Frontal cortex (tissue), 3 donors: ENCODE measurements at regions not wholly inside any gene's neighbourhood (a gene's known extent, or its start where the extent isn't known, plus 50 kb on each side); places are given as distances from the start of the nearest gene placed in this dataset.
"Not testable (repeated sequence)": the region's sequence is repeated elsewhere in the genome, so short reads cannot be mapped to it uniquely, and the experiment has no call there.

Source experiments
- DNase-seq, 2 donors: peaks; one replicate each; pipeline ENCODE4 v3.0.0; 2012; ENCODE audit warnings: low spot score in 2 of 2
- FAIRE-seq: peaks from 2 replicates; lab custom pipeline; 2012; peaks lifted over from hg19 to GRCh38; lab: Jason Lieb, UNC
- donor health status: control.
- donor health status: control.
- donor health status: control.

DNA sequence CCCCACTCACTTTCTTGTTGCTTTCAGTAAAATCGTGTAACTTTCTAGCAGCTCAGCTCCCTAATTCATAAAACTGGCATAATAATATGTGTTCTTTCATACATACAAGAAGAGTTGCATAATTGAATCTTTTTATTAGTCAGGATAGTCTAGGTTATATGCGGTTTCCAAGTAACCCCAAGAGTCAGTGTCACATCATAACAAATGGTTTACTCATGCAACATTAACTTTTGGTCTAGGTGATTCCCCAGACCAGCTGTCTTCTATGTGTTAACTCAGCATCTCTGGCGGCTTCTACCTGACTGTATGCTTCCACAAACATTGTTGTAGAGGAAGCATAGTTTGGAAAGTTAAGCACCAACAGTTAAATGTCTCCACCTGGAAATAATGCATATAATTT, 1000.4 kb downstream of the CDH11 start:
- DNase-seq (no peak), FAIRE-seq (no peak)

DNA sequence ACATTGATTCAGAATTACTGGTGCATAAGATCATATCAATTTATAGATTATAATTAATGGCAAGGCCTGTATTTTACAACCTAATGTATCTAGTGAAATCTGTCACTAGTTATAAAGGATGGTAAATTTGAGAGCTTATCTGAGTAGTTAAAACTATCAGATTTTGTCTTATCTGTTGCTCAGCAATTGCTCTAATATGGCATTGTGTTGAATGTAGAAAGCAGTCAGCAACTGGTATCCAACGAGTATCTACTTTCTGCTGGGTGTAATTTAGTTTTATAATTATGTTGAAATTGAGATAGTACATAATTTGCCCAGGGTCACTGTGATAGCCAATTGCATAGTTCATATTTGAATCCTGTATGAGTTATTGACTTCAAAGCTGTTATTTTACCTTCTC, 1005.7 kb downstream of the CDH11 start:
- FAIRE-seq (peak; percentile 8), DNase-seq (no peak)

DNA sequence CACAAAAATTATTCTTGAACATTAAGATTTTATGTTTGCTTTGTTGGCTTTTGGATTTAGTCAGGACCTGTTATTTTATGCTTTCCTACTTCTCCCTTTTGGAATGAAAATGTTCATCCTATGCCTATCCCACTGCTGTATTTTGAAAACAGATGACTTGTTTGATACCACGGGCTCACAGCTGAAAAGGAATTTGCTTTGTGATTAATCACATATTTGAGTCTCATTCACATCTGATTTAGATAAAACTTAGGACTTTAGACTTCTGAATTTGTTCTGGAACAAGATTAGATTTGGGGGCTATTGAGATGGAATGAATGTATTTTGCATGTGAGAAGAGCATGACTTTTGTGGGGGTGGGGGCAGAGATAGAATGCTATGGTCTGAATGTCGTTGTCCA, 1012.6 kb downstream of the CDH11 start:
- FAIRE-seq = no peak
- DNase-seq = no peak

DNA sequence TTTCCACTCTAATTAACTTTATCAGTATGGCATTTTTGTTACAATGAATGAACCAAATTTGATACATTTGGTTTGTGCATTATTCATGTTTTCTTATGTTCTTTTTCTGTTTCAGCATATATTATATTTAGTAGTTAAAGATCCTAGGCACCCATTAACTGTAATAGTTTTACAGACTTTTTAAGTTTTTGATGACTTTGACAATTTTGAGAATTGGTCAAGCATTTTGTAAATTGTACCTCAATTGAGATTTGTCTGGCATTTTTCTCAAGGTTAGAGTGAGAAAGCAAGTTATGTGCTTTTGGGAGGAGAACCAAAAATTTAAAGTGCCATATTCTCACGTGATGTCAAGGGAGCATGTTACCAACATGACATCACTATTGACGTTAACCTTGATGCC, 1019.2 kb downstream of the CDH11 start:
- no peak for DNase-seq
- FAIRE-seq = no peak

DNA sequence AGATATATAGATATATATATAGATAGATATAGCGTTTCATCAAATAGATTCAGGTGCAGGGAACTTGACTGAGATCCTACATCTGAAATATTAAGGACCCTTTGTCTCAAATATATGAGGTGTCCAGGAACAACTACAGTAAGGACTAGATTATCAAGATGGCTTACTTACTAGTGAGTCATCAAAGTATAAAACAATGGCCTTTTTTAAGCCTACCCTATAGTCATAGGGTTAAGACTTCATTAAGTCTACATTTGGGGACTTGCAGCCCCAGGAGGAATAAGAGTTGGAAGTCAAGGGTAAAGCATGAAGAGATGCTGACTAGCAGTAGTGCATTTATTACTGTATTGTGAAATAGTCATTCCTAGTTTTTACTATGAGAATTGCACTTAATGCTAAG, 1023.4 kb downstream of the CDH11 start:
- FAIRE-seq (no peak), DNase-seq (no peak)

DNA sequence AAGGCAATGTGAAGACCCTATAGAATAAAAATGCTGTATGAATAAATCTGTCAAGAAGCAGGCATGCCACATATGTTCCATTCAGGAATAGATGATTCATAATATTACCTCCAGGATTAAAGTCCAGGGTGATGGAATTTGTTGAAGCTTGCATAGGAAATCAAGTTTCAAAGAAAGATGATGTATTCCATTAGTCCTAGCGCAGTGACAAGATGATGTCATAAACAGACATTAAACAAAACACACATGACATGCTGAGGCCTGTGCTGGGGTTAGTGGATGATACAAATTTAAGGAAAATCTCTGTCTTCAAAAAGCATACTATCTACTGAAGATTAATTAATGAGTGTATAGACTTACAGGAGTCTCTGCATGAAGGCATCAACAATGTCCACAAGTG, 1025.2 kb downstream of the CDH11 start:
- FAIRE-seq = no peak

DNA sequence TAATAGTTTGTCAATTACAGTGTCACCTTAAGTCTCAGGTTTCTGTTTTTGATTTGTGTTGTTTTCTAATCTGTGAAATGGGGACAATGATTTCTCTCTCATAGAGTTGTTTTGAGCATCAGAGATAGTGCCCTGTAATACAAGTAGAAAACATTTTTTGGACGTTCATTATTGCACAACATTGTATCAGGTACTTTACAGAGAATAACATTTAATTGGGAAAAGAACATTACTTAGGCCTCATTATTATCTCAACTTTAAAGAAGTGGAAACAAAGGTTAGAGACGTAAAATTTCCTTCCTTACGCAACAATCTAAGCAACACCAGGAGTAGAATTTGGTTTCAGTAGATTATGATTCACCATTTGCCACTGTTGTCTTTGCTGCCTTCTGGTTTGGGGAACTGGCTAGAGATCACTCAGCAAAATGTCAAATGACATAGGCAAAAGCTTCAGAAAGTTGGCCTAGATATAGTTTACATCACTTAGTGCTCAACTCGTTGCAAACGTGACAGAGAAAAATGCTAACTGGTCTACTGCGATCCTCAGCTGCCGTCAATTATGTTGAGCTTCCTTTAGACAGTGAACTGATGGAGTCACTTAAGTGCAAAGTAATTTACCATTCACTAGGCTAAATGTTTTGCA, 1026.8 kb downstream of the CDH11 start:
- FAIRE-seq (no peak), DNase-seq (no peak)

More for the DNA sequence above, 1025.2 kb downstream of the CDH11 start:
- DNase-seq = no peak

DNA sequence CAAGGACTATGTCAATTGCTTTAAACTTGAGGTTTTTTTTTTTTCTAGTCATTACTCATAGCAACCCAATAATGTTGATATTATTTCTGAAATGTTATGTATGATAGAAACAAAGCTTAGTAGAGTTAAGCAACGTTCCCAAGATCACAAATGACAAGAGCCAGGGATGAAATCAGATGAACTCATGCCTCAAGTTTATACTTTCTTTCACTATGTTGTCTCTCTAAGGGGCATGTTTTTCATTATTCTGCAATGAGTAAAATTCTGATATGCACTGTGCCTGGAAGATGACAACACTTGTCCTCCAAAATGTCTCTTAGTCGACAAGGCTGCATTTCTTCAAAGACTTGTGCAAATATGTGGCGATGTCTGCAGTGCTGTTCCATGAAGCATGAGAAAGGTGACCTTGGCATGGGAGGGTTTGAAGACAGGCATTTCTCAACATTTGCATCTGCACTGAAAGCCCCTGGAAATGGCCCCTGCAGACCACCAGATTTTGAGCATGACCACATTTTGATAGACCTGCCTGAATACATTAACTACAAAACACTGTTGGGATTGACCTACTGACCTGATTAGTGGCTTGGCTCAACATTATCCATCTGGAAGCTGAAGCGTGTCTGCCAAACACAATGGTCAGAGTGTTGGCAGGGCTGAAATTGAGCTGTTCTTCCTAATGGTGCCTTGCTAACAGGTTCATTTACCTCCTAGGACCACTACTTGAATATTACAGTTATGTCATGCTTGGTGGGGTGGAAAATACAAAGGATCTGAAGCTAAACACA, 1027.5 kb downstream of the CDH11 start:
- DNase-seq = no peak
- FAIRE-seq = no peak

DNA sequence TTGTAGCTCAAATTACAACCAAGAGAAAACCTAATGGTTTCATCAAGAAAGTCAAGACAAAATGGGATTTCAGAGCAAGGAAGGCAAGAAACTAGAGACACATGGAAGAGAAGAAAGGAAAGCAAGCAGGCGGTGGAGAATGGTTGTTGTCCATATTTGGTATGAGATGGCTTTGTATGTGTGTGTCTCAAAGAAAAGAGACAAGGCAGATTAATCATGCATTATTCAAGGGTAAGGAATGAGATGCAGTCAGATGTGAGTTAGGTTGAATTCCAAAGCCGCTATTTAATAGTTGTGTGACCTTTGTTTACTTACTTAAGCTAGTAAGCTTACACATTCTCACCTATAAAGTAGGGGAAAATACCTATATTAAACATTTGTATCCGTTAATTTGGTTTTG, 1029.6 kb downstream of the CDH11 start:
- DNase-seq = no peak
- FAIRE-seq = no peak

DNA sequence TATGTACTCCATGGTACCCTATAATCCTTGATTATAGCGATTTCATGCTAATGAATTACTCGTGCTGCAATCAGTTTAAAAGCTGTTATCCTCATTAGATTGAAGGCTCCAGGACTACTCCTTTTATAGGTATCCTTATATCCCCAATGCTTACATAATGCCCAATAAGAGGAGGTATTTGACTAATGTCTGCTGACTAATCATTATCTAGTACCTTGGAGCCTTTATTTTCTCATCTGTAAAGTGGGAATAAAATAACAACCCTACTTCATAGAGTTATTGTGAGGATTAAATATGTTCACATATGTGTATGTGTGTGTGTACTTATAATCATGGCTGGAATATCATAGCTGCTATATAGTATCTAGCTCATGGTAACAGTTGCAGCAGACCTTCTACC, 1031.5 kb downstream of the CDH11 start:
- FAIRE-seq (no peak), DNase-seq (no peak)

DNA sequence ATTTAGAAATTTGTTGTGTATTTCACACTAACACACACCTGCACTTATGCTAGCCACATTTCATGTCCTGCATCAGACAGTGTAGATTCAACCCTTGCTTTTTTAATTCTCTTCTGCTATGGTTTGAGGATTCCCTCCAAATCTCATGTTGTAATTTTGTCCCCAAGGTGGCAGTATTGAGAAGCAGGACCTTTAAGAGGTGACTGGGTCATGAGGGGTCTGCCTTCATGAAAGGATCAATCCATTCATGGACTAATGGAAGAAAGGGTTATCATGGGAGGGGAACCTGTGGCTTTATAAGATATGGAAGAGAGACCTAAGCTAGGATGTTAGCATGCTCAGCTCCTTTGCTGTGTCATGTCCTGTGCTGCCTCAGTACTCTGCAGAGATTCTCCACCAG, 1032.2 kb downstream of the CDH11 start:
- FAIRE-seq = no peak
- DNase-seq = no peak

DNA sequence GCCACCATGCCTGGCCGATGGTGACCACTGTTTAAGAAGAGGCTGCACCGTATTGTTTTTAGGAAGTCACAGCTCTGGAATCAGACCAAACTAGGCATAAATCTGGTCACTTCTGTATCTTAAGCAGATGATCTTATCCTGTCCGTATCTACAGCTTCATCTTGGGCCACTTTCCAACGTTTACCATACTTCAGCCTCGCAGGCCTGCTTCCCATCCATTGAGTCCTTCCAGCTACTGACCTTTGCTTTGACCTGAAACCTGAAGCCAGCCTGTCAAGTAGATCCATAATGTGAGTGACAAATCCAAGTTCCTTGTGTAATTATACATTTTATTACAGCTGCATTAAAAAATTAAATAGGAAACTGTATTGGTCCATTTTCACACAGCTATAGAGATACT, 1033.0 kb downstream of the CDH11 start:
- DNase-seq (no peak), FAIRE-seq (no peak)

DNA sequence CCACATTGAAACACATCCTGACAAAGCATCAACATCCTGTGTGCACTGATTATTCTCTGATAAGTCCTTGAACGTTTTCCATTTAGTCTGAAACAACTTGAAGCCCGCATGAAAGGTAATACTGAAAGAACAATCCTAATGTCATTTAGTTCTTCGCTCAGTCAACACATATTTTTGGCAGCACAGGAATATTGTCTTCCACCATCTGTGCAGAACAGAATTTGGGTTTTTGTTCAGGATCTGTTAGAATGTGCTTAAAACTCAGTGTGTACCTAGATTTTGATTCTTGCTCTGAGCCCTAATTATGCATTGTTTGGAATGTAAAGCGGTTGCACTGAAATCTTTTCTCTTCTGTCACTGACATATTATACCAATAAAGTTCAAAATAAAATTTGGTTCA, 1036.6 kb downstream of the CDH11 start:
- FAIRE-seq = no peak
- DNase-seq = no peak

DNA sequence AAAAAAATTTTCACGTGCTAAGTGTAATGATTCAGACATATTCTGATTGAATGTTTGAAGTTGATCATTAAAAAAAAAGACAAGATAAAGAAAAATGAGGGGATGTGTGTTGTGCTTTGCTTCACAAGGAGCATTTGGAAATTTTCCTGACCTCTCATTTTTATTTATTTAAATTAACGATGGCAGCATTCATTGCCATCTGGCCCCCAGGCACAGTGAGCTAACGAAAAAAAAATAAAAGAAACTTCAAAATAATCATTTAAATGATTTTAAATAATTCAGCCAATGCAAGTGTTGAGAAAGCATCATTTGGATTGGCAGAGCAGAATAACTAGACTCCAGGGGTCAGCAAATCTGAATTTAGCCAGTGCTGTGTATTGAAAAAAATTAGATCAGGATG, 1037.2 kb downstream of the CDH11 start:
- DNase-seq = no peak
- no peak for FAIRE-seq

DNA sequence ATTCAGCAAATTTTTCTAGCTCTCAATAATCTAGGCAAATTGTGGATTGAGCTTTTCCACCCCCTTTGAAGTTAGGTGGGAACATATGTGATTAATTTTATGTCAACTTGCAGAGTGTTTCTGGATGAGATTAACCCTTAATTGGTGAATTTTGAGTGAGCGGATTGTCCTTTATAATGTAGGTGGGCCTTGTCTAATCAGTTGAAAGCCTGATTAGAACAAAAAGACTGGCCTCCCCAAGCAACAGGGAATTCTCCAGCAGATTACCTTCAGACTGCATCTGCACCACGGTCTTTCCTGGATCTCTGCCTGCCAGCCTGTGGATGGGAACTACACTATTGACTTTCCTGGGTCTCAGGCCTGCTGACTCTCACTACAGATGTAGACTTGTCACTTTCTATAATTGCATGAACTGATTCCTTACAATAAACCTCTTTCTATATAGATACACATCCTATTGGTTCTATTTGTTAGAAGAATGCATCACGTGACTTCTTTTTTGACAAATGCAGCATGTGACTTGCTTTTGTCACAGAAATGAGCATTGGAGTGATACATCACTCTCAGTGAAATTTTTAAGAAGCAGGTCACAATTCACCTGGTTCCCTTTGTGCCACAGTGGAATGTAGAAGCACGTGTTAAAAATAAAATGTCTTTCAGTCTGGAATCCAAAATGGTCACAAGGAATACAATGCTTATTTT, 1038.3 kb downstream of the CDH11 start:
- FAIRE-seq (no peak), DNase-seq (no peak)

DNA sequence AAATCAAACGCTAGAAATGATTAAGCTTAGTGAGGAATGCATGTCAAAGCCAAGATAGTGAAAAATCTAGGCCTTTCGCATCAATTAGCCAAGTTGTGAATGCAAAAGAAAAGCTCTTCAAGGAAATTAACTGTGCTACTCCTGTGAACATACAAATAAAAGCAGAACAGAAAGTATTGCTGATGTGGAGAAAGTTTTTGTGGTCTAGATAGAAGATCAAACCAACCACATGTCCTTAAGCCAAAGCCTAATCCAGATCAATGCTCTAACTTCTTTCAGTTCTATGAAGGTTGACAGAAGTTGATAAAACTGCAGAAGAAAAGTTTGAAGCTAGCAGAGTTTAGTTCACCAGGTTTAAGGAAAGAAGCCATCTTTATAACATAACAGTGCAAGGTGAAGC, 1044.6 kb downstream of the CDH11 start:
- DNase-seq (no peak), FAIRE-seq (no peak)

DNA sequence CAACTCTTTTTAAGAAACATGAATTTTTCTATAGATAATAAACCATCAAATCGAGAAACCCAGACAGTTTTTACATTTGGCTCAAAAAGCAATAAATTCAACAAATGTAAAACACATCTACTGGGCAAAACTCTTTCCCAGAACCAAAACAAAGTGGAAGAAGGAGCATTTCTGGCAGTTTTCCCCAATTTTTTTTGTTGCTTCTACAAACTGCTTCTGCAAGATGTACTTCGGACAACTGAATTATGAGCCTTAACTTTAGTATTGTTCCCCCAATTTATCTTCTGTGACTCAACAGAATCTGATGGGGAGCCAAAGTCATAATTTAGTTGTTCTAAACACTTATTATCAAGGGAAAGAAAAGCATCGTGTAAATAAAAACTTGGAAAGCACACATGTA, 1047.2 kb downstream of the CDH11 start:
- DNase-seq = no peak
- FAIRE-seq = no peak

DNA sequence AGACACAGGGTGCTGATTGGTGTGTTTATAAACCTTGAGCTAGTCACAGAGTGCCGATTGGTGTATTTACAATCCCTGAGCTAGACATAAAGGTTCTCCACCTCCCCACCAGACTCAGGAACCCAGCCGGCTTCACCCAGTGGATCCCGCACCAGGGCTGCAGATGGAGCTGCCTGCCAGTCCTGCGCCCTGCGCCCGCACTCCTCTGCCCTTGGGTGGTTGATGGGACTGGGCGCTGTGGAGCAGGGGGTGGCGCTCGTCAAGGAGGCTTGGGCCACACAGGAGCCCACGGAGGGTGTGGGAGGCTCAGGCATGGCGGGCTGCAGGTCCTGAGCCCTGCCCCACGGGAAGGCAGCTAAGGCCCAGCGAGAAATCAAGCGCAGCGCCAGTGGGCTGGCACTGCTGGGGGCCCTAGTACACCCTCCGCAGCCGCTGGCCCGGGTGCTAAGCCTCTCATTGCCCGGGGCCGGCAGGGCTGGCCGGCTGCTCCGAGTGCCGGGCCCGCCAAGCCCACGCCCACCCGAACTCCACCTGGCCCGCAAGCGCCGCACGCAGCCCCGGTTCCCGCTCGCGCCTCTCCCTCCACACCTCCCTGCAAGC, 1049.6 kb downstream of the CDH11 start:
- not testable (repeated sequence) for DNase-seq, FAIRE-seq

DNA sequence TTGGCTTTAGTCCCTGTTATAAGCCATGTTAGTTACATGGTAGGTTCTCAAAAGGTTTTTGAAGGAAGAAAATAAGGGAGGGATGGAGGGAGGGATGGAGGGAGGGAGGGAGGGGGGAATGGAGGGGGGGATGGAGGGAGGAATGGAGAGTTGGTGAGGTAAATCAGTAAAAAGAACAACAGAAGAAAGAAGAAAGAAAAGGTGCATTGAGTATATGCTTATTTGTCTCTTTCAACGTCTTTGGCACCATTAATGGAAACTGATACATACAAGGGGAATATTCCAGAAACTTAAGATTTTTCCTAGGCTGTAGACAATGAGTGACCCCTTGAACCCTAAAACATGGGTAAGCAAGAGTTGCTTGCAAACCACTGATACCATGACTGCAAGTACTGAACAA, 1056.3 kb downstream of the CDH11 start:
- FAIRE-seq = no peak
- no peak for DNase-seq

DNA sequence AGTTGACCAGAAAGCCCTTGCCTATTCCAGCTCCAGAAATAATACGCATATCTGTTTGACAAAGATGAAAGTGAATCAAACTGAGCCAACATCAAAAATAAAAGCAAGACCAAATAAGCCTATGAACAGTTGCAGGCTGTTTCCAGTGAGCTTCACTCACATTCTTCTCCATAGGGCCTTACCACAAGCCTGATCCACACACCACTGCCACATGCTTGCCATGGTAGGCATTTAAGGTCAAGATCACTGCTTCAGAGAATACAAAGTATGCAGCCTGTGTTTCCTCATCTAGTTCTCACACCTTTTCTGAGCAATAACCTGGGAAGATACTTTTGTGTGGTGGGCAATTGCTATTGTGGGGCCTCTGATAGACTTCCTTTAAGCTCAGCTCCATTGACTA, 1060.2 kb downstream of the CDH11 start:
- FAIRE-seq = no peak
- no peak for DNase-seq

DNA sequence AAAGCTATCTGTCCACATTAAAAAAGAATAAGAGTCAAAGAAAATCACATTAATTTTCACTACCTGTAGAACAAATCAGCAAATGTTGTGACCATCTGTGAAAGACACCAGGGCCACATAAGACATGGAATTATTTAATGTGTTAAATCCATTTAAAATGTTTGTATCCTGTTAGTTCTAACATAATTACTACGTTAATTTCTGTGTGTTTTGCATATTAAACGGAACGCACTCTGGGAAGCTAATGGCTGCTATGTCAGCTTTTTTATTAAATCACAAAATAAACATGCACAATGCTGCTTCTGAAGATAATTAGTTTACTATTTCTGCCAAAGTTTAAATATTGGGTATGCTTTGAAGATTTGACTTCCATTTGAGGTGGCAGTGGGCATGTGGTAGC, 1061.2 kb downstream of the CDH11 start:
- FAIRE-seq (no peak), DNase-seq (no peak)
